BLaER1 treated with 17β-estradiol and CSF1 and Interleukin-3, amounts not matched to agents 10 nM and 100 nM (cell line): ENCODE measurements at regions not wholly inside any gene's neighbourhood (a gene's known extent, or its start where the extent isn't known, plus 50 kb on each side); places are given as distances from the start of the nearest gene placed in this dataset.
"Not testable (repeated sequence)": the region's sequence is repeated elsewhere in the genome, so short reads cannot be mapped to it uniquely, and the experiment has no call there.

Experiments used
- H3K27ac ChIP-seq, 11 experiments: shearing (Covaris generic); formaldehyde crosslinking; 2 replicates each; pipeline ENCODE4 v1.8.1; 2022
- H3K27me3 ChIP-seq, 11 experiments: shearing (Covaris generic); formaldehyde crosslinking; 2 replicates each; pipeline ENCODE4 v1.8.1; 2022
- H3K36me3 ChIP-seq, 11 experiments: shearing (Covaris generic); formaldehyde crosslinking; 2 replicates each; pipeline ENCODE4 v1.8.1; 2022
- H3K4me1 ChIP-seq, 10 experiments: shearing (Covaris generic); formaldehyde crosslinking; 2 replicates each; pipeline ENCODE4 v1.8.1; 2022
- H3K4me2 ChIP-seq, 11 experiments: shearing (Covaris generic); formaldehyde crosslinking; 2 replicates each; pipeline ENCODE4 v1.8.1; 2022
- H3K4me3 ChIP-seq, 10 experiments: shearing (Covaris generic); formaldehyde crosslinking; 2 replicates each; pipeline ENCODE4 v1.8.1; 2022
- H3K9ac ChIP-seq, 11 experiments: shearing (Covaris generic); formaldehyde crosslinking; 2 replicates each; pipeline ENCODE4 v1.8.1; 2022
- H3K9me3 ChIP-seq, 11 experiments: shearing (Covaris generic); formaldehyde crosslinking; replicated peaks in 1 of 11; 2 replicates each; pipeline ENCODE4 v1.8.1; 2022
- H4K20me1 ChIP-seq, 11 experiments: shearing (Covaris generic); formaldehyde crosslinking; 2 replicates each; pipeline ENCODE4 v1.8.1; 2022
- Cebpa-rat ChIP-seq, 11 experiments: shearing (Covaris generic); IDR thresholded peaks; 2 replicates each; pipeline ENCODE4 v1.8.1; 2022

DNA sequence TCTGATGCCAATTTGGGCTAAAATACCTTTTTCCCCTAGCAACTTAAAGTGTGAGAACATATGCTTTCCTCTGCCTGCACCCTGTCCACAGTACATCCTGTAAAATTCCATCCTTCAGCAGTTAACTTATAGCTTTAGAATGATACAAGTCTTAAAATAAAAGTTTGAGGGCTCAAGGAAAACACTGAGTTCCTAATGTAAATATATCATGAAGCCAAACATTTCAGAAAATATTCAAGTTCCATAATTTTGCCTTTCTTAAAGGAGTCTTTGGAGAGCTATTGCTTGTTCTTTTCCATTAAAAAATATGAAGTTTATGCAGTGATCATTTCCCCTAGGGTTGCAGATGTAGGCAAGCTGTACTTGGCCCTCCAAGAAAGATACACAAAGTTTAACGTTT is 303.8 kb downstream of the COL12A1 start:
- no peak for TF ChIP-seq Cebpa-rat (IDR thresholded peaks at IDR 0.05)

DNA sequence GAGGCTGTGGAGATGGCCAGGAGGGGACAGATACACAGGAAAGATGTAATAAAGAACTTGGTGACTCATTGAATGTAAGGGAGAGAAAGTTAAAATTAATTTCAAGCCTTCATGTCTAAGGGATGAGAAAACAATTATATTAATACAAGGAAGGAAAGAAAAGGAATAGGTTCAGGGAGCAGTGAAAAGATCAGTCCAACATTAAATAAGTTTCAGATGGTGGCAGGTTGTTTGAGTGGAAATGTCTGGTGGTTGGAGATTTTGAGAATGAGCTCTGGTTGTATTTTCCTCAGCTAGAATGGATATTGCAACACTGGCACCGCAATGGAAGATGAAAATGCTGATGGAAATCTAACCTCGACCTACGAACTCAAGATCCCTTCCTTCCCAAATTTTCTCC is 304.3 kb downstream of the COL12A1 start:
- no peak overlapping the region for H3K4me3 ChIP-seq
- no peaks in the 10 kb centered on the region for H4K20me1 ChIP-seq
- no peak for TF ChIP-seq Cebpa-rat (IDR thresholded peaks at IDR 0.05)
- H3K27me3 ChIP-seq, result no peaks in the 10 kb centered on the region
- no peak overlapping the region for H3K27ac ChIP-seq
- H3K36me3 ChIP-seq, result no peaks in the 10 kb centered on the region
- H3K4me1 ChIP-seq, result 0 out of 20 replicates have a peak, but pooled peaks cover 0 to 4% (median 0%) of the 10 kb centered on the region in 10 experiments
- peaks cover 31 to 70% (median 43%) of the 10 kb centered on the region in 11 experiments for H3K9me3 ChIP-seq
- H3K9ac ChIP-seq, result no peak overlapping the region
- H3K4me2 ChIP-seq, result no peak overlapping the region

More for the DNA sequence above, 303.8 kb downstream of the COL12A1 start:
- Histone ChIP-seq H3K36me3 (no peaks in the 10 kb centered on the region), H3K27ac (no peak overlapping the region), H3K9ac (no peak overlapping the region), H3K27me3 (no peaks in the 10 kb centered on the region), H3K4me1 (0 out of 20 replicates have a peak, but pooled peaks cover 0 to 4% (median 0%) of the 10 kb centered on the region in 10 experiments), H3K4me2 (no peak overlapping the region), H3K4me3 (no peak overlapping the region), H4K20me1 (no peaks in the 10 kb centered on the region), H3K9me3 (peaks cover 30 to 66% (median 42%) of the 10 kb centered on the region in 11 experiments)

DNA sequence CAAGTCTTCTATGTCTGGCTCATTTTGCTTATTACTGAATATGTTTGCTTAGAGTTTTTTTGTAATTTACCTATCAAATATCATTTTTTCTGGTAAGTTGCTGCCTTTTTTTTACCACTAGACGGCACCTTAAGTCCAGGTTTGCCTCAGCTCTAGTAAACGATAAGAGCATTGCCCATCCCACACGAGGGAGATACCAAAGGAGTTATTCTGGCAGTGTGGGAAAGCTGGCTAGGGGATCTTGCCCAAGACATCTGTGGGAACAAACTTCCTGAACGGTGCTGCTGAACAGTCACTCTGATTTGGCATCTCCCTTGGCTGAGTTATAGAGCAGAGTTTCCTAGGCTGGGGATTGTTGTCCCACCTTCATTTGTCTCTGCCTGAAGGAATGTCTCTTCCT is 306.4 kb downstream of the COL12A1 start:
- no peak overlapping the region for H3K4me3 ChIP-seq
- no peak overlapping the region for H3K9ac ChIP-seq
- no peaks in the 10 kb centered on the region for H3K36me3 ChIP-seq
- no peak for TF ChIP-seq Cebpa-rat (IDR thresholded peaks at IDR 0.05)
- H3K4me2 ChIP-seq, result no peak overlapping the region
- H3K27me3 ChIP-seq, result no peaks in the 10 kb centered on the region
- no peaks in the 10 kb centered on the region for H4K20me1 ChIP-seq
- peaks cover 31 to 72% (median 40%) of the 10 kb centered on the region in 11 experiments for H3K9me3 ChIP-seq
- H3K4me1 ChIP-seq, result peaks cover 4 to 13% (median 7%) of the 10 kb centered on the region in 10 experiments; a peak in 18 of 20 replicates
- H3K27ac ChIP-seq, result no peak overlapping the region

DNA sequence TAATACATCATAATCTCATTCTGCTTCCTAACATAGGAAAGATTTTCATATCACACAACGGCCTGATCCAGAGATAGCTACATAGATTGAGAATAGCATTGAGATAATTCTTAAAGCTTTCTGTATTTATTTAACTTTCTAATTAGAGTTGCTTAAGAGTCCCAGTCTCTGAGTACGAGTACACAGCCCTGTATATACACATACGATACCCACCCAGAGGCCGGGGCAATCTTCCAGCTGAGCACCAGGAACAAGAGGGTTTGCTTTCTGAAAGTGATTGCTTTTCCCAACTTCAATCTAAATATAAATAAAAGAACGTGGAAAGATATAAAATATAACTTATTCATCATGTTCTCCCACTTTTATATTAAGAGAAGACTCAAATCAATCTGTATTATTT is 313.8 kb downstream of the COL12A1 start:
- H3K4me2 ChIP-seq, result no peak overlapping the region
- H3K27me3 ChIP-seq, result no peaks in the 10 kb centered on the region
- TF ChIP-seq Cebpa-rat (IDR thresholded peaks at IDR 0.05), result no peak
- no peak overlapping the region for H3K27ac ChIP-seq
- no peak overlapping the region for H3K9ac ChIP-seq
- no peaks in the 10 kb centered on the region for H4K20me1 ChIP-seq
- H3K4me1 ChIP-seq, result peaks cover 9 to 26% (median 14%) of the 10 kb centered on the region in 10 experiments; a peak in 18 of 20 replicates
- H3K36me3 ChIP-seq, result no peaks in the 10 kb centered on the region
- peaks cover 0 to 12% (median 4%) of the 10 kb centered on the region in 11 experiments; a peak in 10 of 22 replicates for H3K9me3 ChIP-seq
- H3K4me3 ChIP-seq, result no peak overlapping the region

- no peak for TF ChIP-seq Cebpa-rat (IDR thresholded peaks at IDR 0.05)
- no peak overlapping the region for H3K9ac ChIP-seq
- H3K4me2 ChIP-seq, result no peak overlapping the region
- H3K4me3 ChIP-seq, result no peak overlapping the region
- H3K9me3 ChIP-seq, result peaks cover 0 to 8% (median 0%) of the 10 kb centered on the region in 11 experiments; a peak in 5 of 22 replicates
- H3K27ac ChIP-seq, result no peak overlapping the region
- no peaks in the 10 kb centered on the region for H4K20me1 ChIP-seq
- peaks cover 9 to 26% (median 14%) of the 10 kb centered on the region in 10 experiments; a peak in 18 of 20 replicates for H3K4me1 ChIP-seq
- no peaks in the 10 kb centered on the region for H3K36me3 ChIP-seq
- H3K27me3 ChIP-seq, result no peaks in the 10 kb centered on the region
Observed at GRCh38 chr6:74891349-74891831, 314.5 kb downstream of the COL12A1 start.

DNA sequence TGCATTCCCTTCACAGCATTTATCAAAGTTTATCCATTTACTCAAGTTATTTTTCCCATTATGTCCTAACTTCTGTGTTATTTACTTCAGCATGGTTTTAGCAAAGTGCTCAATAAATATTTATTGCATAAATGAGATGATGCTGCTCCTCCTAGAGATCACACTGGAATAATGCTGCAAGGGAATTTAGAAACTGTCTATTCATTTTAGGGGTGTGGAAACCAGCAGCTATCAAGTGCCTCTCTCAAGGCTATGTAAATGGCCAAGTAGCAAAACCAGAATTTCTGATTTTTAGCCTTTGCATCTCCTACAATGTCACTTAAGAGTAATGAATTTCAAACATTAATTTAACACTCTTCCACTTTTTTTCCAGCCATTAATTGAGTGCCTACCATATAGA is 316.2 kb downstream of the COL12A1 start:
- H3K4me3 ChIP-seq, result no peak overlapping the region
- H3K27ac ChIP-seq, result no peak overlapping the region
- no peaks in the 10 kb centered on the region for H3K27me3 ChIP-seq
- H3K4me2 ChIP-seq, result no peak overlapping the region
- H4K20me1 ChIP-seq, result no peaks in the 10 kb centered on the region
- H3K4me1 ChIP-seq, result peaks cover 5 to 20% (median 7%) of the 10 kb centered on the region in 10 experiments; a peak in 18 of 20 replicates
- H3K9ac ChIP-seq, result no peak overlapping the region
- no peaks in the 10 kb centered on the region for H3K9me3 ChIP-seq
- TF ChIP-seq Cebpa-rat (IDR thresholded peaks at IDR 0.05), result no peak
- no peaks in the 10 kb centered on the region for H3K36me3 ChIP-seq

GRCh38 chr6:74888741-74889140 is 317.1 kb downstream of the COL12A1 start:
- not testable (repeated sequence) for H3K9ac ChIP-seq, H3K4me2 ChIP-seq, H4K20me1 ChIP-seq, H3K36me3 ChIP-seq, H3K9me3 ChIP-seq, H3K27me3 ChIP-seq, H3K27ac ChIP-seq, H3K4me3 ChIP-seq
- peaks cover 0 to 11% (median 0%) of the 10 kb centered on the region in 10 experiments; a peak in 4 of 20 replicates for H3K4me1 ChIP-seq

DNA sequence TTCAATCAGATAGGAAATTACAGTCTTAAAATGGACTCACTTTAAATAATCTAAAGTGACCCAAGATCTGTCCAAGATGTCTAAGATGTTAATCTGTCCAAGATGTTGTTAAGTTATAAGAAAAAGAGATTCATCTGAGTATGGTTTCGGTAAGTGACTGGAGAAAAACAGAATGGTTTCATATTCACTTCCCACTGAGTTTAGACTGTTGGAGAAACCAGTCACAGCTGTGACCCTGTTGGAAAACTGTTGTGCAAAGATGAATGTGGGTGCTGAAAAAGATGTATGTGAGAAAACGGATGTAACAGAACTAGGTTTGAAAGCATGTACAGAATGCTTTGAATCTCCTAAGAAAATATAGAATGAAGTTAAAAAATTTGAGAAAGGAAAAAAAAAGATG is 325.9 kb downstream of the COL12A1 start:
- no peaks in the 10 kb centered on the region for H3K9me3 ChIP-seq
- H3K4me1 ChIP-seq, result peaks cover 0 to 6% (median 0%) of the 10 kb centered on the region in 10 experiments; a peak in 1 of 20 replicates
- H3K27ac ChIP-seq, result no peak overlapping the region
- no peaks in the 10 kb centered on the region for H3K27me3 ChIP-seq
- no peak overlapping the region for H3K4me2 ChIP-seq
- H4K20me1 ChIP-seq, result no peaks in the 10 kb centered on the region
- H3K36me3 ChIP-seq, result no peaks in the 10 kb centered on the region
- H3K4me3 ChIP-seq, result no peak overlapping the region
- no peak for TF ChIP-seq Cebpa-rat (IDR thresholded peaks at IDR 0.05)
- no peak overlapping the region for H3K9ac ChIP-seq

DNA sequence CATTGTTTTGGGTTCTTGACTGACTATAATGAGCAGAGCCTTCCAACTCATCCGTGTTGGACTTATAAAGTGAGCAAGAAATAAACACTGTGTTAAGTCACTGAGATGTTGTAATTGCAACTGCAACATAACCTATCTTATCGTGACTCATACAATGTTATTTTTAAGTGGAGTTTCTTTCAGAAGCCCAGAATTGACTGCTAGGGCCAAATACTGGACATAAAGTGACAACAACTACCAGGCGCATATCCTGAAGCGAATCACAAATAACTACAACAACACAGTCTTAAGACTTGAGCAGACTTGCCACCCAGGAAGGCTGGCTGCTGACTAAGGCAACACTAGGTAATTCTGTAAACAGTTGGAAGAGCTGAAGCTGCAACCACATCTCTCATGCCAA is 326.6 kb downstream of the COL12A1 start:
- Histone ChIP-seq H3K9ac (no peak overlapping the region), H3K27me3 (no peaks in the 10 kb centered on the region), H3K36me3 (no peaks in the 10 kb centered on the region), H3K9me3 (no peaks in the 10 kb centered on the region), H3K4me2 (no peak overlapping the region), H3K4me1 (peaks cover 0 to 6% (median 0%) of the 10 kb centered on the region in 10 experiments; a peak in 1 of 20 replicates), H3K4me3 (no peak overlapping the region), H3K27ac (no peak overlapping the region), H4K20me1 (no peaks in the 10 kb centered on the region)
- no peak for TF ChIP-seq Cebpa-rat (IDR thresholded peaks at IDR 0.05)

- peaks cover 0 to 11% (median 0%) of the 10 kb centered on the region in 11 experiments; a peak in 1 of 22 replicates for H3K9me3 ChIP-seq
- H3K4me3 ChIP-seq, result no peak overlapping the region
- no peaks in the 10 kb centered on the region for H3K27me3 ChIP-seq
- no peak overlapping the region for H3K27ac ChIP-seq
- H4K20me1 ChIP-seq, result no peaks in the 10 kb centered on the region
- H3K9ac ChIP-seq, result no peak overlapping the region
- H3K4me1 ChIP-seq, result peaks cover 0 to 6% (median 0%) of the 10 kb centered on the region in 10 experiments; a peak in 1 of 20 replicates
- H3K36me3 ChIP-seq, result no peaks in the 10 kb centered on the region
- no peak overlapping the region for H3K4me2 ChIP-seq
- no peak for TF ChIP-seq Cebpa-rat (IDR thresholded peaks at IDR 0.05)
Observed at GRCh38 chr6:74875193-74875592, 330.7 kb downstream of the COL12A1 start.
